ENCODE measurements at regions not wholly inside any gene's neighbourhood (a gene's known extent, or its start where the extent isn't known, plus 50 kb on each side); places are given as distances from the start of the nearest gene placed in this dataset.

DNA sequence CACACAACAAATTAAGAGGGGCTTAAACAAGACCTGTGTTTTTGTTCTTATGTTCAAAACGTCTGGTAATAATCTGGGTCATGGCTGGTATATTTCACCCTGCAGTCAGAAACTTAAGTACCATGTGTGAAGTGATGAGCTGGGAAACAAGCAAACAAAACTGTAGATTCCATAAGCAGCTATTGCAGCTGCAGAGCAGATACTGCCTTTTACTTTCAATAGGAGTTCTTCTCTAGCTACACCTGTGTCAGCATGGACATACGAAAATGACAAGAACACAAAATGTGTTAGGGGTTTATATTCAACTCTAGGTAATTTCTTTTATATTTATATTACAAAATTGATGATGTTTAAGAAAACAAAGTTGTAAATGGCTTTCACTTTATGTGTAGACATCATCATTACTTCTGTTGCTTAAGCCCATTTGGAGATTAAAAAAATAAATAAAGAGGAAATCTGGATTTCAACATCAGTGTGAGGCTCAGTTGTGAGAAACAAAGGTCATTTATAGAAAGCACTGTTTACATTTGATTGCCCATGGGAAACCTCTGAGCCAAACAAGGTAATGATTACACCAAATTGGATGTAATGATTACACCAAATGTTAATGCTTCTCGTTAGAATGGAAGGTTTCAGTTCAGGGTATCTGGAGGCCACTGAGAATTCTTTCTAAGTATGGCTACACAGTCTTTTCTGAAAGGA is 451.0 kb upstream of the SLC10A2 start:
- Histone ChIP-seq H3K4me1 (ENCODE audit: control insufficient read depth in 1 of 2, insufficient read depth in 1 of 2, low read depth in 1 of 2, low read length in 1 of 2) (no peaks in the 10 kb centered on the region), H3K4me3 (ENCODE audit: low read depth in 1 of 2, low read length in 1 of 2) (no peak overlapping the region), H3K9me3 (no peaks in the 10 kb centered on the region), H3K27me3 (no peaks in the 10 kb centered on the region), H3K27ac (no peak overlapping the region), H3K36me3 (no peaks in the 10 kb centered on the region)
- TF ChIP-seq, protein P1, sequence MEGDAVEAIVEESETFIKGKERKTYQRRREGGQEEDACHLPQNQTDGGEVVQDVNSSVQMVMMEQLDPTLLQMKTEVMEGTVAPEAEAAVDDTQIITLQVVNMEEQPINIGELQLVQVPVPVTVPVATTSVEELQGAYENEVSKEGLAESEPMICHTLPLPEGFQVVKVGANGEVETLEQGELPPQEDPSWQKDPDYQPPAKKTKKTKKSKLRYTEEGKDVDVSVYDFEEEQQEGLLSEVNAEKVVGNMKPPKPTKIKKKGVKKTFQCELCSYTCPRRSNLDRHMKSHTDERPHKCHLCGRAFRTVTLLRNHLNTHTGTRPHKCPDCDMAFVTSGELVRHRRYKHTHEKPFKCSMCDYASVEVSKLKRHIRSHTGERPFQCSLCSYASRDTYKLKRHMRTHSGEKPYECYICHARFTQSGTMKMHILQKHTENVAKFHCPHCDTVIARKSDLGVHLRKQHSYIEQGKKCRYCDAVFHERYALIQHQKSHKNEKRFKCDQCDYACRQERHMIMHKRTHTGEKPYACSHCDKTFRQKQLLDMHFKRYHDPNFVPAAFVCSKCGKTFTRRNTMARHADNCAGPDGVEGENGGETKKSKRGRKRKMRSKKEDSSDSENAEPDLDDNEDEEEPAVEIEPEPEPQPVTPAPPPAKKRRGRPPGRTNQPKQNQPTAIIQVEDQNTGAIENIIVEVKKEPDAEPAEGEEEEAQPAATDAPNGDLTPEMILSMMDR (IDR thresholded peaks at IDR 0.05): no peak

DNA sequence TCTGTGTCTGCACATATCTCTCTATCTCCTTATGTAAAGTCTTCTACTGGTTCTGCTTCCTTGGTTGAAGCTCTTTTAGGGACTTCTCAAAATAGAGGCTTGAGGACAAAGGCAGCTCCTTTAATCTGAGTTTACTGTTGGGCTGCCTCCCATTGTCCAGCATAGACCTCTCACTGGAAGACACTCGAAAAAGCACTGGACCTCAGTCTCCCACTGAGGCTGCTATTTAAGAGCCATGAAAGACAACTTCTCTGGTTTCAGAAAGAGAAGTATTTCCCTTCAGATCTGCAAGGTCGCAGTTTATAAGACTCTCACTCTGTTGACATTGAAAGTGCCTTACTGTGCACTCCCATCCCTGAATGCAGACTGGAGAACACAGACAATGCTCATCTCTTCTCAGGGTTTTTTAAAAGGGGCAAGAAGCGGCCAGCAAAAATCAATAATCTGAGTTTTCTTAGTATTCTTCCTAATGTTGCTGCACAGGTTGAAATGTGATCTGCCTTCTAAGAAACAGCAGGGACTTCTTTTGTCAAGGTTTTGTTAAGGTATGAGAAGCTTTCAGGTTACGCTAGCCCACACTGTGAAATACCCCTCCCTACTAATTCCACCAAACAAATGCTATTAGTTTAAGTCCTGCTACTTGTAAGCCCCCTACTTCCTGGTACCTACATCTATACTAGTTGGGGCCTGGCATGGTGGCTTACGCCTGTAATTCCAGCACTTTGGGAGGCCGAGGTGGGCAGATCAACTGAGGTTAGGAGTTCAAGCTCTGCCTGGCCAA is 450.0 kb upstream of the SLC10A2 start:
- no peaks in the 10 kb centered on the region for H3K4me1 ChIP-seq (ENCODE audit: control insufficient read depth in 1 of 2, insufficient read depth in 1 of 2, low read depth in 1 of 2, low read length in 1 of 2)
- H3K36me3 ChIP-seq: no peaks in the 10 kb centered on the region
- TF ChIP-seq, protein P1 (IDR thresholded peaks at IDR 0.05): no peak
- H3K4me3 ChIP-seq (ENCODE audit: low read depth in 1 of 2, low read length in 1 of 2): no peak overlapping the region
- H3K27me3 ChIP-seq: no peaks in the 10 kb centered on the region
- H3K27ac ChIP-seq: no peak overlapping the region
- H3K9me3 ChIP-seq: no peaks in the 10 kb centered on the region

DNA sequence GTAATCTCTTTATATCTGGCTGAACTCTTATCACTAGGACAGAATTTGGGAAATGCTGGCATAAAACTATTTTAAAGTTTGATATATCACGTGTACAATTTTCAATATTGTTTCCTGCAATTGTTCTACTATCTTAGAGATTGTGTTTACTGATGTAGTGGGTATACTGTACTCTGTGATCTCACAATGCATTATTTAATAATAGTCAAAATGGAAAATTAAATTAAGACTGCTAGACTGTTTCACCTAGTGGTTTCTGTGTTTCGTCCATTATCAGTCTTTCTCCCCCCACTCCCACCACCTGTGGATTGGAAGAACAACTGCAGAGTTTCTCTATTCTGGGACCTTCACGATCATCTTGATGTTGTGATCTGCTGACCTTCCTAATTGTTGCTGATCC is 449.2 kb upstream of the SLC10A2 start:
- no peak overlapping the region for H3K4me3 ChIP-seq (ENCODE audit: low read depth in 1 of 2, low read length in 1 of 2)
- no peak overlapping the region for H3K27ac ChIP-seq

DNA sequence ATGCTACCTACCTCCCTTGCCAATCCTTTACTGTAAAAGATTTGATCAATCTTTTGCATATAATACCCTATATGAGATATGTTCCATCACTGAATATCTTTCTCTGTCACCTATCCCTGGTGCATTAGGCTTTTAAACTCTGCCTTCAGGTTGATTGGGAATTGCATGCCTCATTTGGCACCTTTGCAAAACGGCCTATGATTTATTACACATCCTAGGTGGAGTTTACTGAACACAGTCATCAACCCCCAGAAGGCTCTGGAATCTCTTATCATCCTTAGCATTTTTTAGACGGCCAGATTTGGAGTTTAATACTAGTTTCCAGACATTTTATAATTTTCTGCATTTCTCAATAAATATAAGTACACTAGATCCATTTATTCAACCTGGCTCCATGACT is 448.4 kb upstream of the SLC10A2 start:
- Histone ChIP-seq H3K4me1 (ENCODE audit: control insufficient read depth in 1 of 2, insufficient read depth in 1 of 2, low read depth in 1 of 2, low read length in 1 of 2) (no peaks in the 10 kb centered on the region), H3K9me3 (no peaks in the 10 kb centered on the region), H3K36me3 (no peaks in the 10 kb centered on the region), H3K27ac (no peak overlapping the region), H3K4me3 (ENCODE audit: low read depth in 1 of 2, low read length in 1 of 2) (no peak overlapping the region), H3K27me3 (no peaks in the 10 kb centered on the region)
- TF ChIP-seq, protein P1 (IDR thresholded peaks at IDR 0.05): no peak

More for the DNA sequence above, 449.2 kb upstream of the SLC10A2 start:
- Histone ChIP-seq H3K36me3 (no peaks in the 10 kb centered on the region), H3K4me1 (ENCODE audit: control insufficient read depth in 1 of 2, insufficient read depth in 1 of 2, low read depth in 1 of 2, low read length in 1 of 2) (no peaks in the 10 kb centered on the region), H3K27me3 (no peaks in the 10 kb centered on the region), H3K9me3 (no peaks in the 10 kb centered on the region)
- TF ChIP-seq, protein P1 (IDR thresholded peaks at IDR 0.05): no peak

DNA sequence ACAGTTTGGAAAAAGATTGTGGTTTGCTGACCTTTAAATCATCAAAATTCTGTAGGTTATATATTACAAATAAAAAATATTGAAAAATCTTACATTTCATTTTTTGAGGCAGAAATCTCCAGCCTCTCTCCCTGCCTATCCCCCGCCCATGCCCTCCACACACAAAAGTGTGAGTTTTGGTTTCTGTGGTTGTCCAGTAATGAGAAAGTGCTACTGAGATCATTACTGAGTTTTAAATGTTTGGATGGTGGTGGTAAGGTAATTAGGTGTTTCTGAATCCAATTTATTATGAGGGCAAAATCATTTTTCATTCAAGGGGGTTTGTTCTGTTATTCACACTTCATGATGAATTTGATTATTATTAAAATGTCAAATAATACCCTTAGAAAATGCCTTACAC is 448.0 kb upstream of the SLC10A2 start:
- no peaks in the 10 kb centered on the region for H3K9me3 ChIP-seq
- H3K4me1 ChIP-seq (ENCODE audit: control insufficient read depth in 1 of 2, insufficient read depth in 1 of 2, low read depth in 1 of 2, low read length in 1 of 2): no peaks in the 10 kb centered on the region
- H3K27me3 ChIP-seq: no peaks in the 10 kb centered on the region
- no peak overlapping the region for H3K27ac ChIP-seq
- no peaks in the 10 kb centered on the region for H3K36me3 ChIP-seq
- TF ChIP-seq, protein P1 (IDR thresholded peaks at IDR 0.05): no peak
- no peak overlapping the region for H3K4me3 ChIP-seq (ENCODE audit: low read depth in 1 of 2, low read length in 1 of 2)

Measured in neutrophil (primary cell).